Uterus (tissue), 3 donors: ENCODE measurements at regions not wholly inside any gene's neighbourhood (a gene's known extent, or its start where the extent isn't known, plus 50 kb on each side); places are given as distances from the start of the nearest gene placed in this dataset.

ENCODE experiments used
- DNase-seq, 2 donors: peaks; one replicate each; pipeline ENCODE4 v3.0.0-alpha.2; 2019 to 2020
- H3K27ac ChIP-seq, 2 donors: fragments of 200-600 bp; sonication (generic); 1 replicate in 1 of 2; 2 replicates in 1 of 2; pipeline ENCODE4 v1.5.1; 2016 to 2018
- H3K27me3 ChIP-seq, 2 donors: fragments of 200-600 bp; sonication (generic); one replicate each; pipeline ENCODE4 v1.5.1; 2018 to 2019; ENCODE audit warnings: control low read depth in 1 of 2
- H3K36me3 ChIP-seq, 2 donors: fragments of 200-600 bp; sonication (generic); one replicate each; pipeline ENCODE4 v1.5.1; 2019; ENCODE audit warnings: control low read depth in 1 of 2
- H3K4me1 ChIP-seq, 2 donors: fragments of 200-600 bp; sonication (generic); one replicate each; pipeline ENCODE4 v1.5.1; 2018 to 2019; ENCODE audit warnings: control low read depth in 1 of 2
- H3K4me3 ChIP-seq, 2 donors: fragments of 200-600 bp; sonication (generic); 1 replicate in 1 of 2; 2 replicates in 1 of 2; pipeline ENCODE4 v1.5.1; 2018 to 2019; ENCODE audit warnings: mild to moderate bottlenecking in 1 of 2
- H3K9me3 ChIP-seq, 2 donors: fragments of 200-600 bp; sonication (generic); one replicate each; pipeline ENCODE4 v1.5.1; 2019; ENCODE audit warnings: control low read depth in 1 of 2
- POLR2A ChIP-seq, 2 donors: fragments of 450-650 bp; IDR thresholded peaks; one replicate each; pipeline ENCODE4 v1.6.1; 2016; ENCODE audit warnings: antibody characterized with exemption in 2 of 2, mild to moderate bottlenecking in 1 of 2, moderate library complexity in 1 of 2
- intact Hi-C: fragments of 100-400 bp; cut with DNase I; formaldehyde crosslinking; loops from one replicate; pipeline ENCODE4 v1.15.1; 2023; ENCODE audit warnings: low total_unique reads
- TF ChIP-seq, protein P1 (sequence below), 4 experiments: fragments of 200-600 bp in 2 of 4; fragments of 450-650 bp in 2 of 4; sonication (generic) in 2 of 4; IDR thresholded peaks; one replicate each; pipeline ENCODE4 v1.5.1; 2016 to 2019; ENCODE audit warnings: antibody characterized with exemption in 4 of 4, mild to moderate bottlenecking in 2 of 4, moderate library complexity in 1 of 4
- donor health status: DM: yes; HTN: yes; CAD: no.

DNA sequence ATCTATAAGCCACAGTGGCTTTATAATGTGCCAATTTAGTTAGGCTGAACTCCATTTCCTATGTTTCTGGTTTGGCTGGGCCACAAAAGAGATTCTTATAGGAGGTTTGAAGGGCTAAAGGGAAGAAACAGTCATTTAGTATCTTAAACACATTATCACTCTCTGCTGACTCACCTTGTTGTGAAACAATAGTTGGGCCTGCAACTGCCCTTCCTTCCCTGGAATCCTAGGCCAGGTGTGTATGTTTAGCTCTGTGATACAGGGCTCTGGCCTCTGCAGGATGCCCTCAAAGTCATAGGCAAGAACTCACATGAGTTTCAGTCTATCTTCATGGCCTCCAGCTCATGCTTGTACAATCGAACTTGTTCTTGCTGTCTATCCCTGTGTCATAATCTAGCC, 400.0 kb upstream of the CELF4 start:
- H3K4me1 ChIP-seq: no peaks in the 10 kb centered on the region
- no peak overlapping the region for H3K27ac ChIP-seq
- H3K36me3 ChIP-seq: no peaks in the 10 kb centered on the region
- H3K4me3 ChIP-seq: no peak overlapping the region
- DNase-seq: no peak
- H3K27me3 ChIP-seq: no peaks in the 10 kb centered on the region
- no peaks in the 10 kb centered on the region for H3K9me3 ChIP-seq
- no peak for TF ChIP-seq POLR2A (IDR thresholded peaks at IDR 0.05)
- TF ChIP-seq, protein P1, sequence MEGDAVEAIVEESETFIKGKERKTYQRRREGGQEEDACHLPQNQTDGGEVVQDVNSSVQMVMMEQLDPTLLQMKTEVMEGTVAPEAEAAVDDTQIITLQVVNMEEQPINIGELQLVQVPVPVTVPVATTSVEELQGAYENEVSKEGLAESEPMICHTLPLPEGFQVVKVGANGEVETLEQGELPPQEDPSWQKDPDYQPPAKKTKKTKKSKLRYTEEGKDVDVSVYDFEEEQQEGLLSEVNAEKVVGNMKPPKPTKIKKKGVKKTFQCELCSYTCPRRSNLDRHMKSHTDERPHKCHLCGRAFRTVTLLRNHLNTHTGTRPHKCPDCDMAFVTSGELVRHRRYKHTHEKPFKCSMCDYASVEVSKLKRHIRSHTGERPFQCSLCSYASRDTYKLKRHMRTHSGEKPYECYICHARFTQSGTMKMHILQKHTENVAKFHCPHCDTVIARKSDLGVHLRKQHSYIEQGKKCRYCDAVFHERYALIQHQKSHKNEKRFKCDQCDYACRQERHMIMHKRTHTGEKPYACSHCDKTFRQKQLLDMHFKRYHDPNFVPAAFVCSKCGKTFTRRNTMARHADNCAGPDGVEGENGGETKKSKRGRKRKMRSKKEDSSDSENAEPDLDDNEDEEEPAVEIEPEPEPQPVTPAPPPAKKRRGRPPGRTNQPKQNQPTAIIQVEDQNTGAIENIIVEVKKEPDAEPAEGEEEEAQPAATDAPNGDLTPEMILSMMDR (IDR thresholded peaks at IDR 0.05): no peak
- intact Hi-C loops: no loop called here

DNA sequence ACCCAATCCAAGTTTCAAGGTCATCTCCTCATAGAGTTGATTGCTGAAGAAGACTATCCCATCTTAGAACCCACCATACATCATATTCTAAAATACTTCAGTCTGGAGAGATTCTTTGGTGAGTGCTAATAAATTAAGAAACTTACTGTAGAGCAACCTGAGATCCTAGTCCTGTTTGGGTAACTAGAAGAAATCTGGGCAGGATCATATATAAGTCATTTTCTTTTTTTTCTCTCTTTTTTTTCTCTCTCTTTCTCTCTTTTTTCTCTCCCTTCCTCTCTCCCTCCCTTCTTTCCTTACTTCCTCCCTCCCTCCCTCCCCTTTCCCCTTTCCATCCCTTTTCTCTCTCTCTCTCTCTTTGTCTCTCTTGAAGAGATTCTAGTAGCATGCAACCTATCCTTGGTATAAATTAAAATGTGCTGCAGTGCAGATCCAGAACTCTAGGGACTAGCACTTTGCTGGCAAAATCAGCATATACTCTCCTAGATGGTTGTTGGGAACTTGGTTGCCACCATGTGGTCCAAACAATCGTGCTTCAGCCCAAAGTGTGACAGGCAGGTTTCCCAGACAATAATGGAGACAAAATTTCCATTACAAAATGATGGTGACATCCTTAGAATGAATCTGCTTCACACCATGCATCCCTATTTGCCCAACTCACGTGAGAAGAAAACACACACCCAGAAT, 399.4 kb upstream of the CELF4 start:
- no peak overlapping the region for H3K27ac ChIP-seq
- TF ChIP-seq, protein P1 (IDR thresholded peaks at IDR 0.05): no peak
- no peak for TF ChIP-seq POLR2A (IDR thresholded peaks at IDR 0.05)
- intact Hi-C loops: no loop called here
- H3K36me3 ChIP-seq: no peaks in the 10 kb centered on the region
- H3K9me3 ChIP-seq: no peaks in the 10 kb centered on the region
- no peaks in the 10 kb centered on the region for H3K27me3 ChIP-seq
- H3K4me3 ChIP-seq: no peak overlapping the region
- no peaks in the 10 kb centered on the region for H3K4me1 ChIP-seq
- no peak for DNase-seq

DNA sequence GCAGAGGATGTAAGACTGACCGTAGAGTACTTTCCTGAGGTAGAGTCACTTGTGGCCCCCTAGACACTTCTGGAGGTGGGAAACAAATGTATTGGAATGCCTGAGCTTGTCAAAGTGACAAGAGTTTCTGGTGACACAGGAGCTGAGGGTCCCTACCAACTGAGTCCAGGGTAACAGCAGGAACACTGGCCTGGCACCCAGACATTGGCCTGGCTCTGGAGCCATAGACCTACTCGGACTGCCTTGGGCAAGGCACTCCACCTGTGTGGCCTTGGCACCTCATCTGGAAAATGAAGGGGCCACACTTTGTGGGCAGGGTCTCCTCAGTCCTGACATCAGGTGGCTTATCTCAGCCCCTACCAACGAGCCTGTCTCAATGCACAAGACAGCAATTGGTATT, 398.2 kb upstream of the CELF4 start:
- Histone ChIP-seq H3K36me3 (no peaks in the 10 kb centered on the region), H3K9me3 (no peaks in the 10 kb centered on the region), H3K27ac (no peak overlapping the region), H3K27me3 (no peaks in the 10 kb centered on the region), H3K4me3 (no peak overlapping the region), H3K4me1 (no peaks in the 10 kb centered on the region)
- intact Hi-C loops: no loop called here
- DNase-seq: no peak
- no peak for TF ChIP-seq POLR2A (IDR thresholded peaks at IDR 0.05)
- TF ChIP-seq, protein P1 (IDR thresholded peaks at IDR 0.05): no peak

DNA sequence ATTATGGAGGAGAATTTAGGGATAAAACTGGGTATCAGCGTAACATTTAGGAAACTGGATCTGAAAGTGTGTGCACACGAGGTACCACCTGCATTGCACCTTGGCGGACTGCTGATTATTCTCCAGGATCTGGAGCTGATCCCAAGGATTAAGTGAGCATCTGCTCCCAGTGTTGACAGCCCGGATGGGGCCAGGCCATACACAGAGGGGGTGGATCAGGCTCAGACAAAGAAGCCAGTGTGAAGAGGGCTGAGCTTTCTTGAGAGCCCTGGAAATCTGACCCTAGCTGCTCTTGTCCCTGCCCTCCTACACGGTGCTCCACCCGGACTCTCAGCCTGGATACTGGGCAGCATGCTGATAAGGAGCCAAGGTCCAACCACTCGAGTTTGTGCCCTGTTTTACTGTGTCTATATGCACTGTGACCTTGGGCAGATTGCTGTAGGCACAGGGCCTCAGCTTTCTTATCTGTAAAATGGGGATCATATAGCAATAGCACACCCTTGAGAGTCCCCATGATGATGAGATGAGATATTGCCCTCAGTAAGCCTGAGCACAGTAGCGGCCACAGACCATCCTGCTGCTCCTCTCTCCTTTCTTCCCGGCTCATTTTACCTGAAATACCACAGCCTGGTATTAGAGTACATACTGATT, 396.8 kb upstream of the CELF4 start:
- no peaks in the 10 kb centered on the region for H3K4me1 ChIP-seq
- H3K36me3 ChIP-seq: no peaks in the 10 kb centered on the region
- no peak overlapping the region for H3K27ac ChIP-seq
- intact Hi-C loops: no loop called here
- DNase-seq: no peak
- no peaks in the 10 kb centered on the region for H3K27me3 ChIP-seq
- TF ChIP-seq, protein P1 (IDR thresholded peaks at IDR 0.05): no peak
- no peak for TF ChIP-seq POLR2A (IDR thresholded peaks at IDR 0.05)
- H3K9me3 ChIP-seq: no peaks in the 10 kb centered on the region
- H3K4me3 ChIP-seq: no peak overlapping the region

DNA sequence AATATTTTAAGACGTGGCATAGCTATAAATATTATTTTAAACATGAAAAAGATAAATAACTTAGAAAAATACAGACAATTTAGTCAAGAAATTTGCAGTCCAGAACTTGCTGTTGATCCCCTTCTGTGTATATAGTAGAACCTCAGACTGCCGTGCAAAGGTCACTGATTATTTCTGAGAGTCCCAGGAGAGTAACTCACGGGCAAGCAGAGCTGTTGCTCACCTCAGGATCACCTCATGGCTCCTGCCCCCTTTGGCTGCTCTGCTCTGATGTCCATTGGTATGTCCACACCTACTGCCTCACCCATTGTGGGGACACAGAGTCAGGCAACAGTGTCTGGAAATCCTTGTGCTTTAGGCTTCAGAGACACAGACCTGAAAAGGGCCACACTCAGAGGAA, 392.9 kb upstream of the CELF4 start:
- Histone ChIP-seq H3K27me3 (no peaks in the 10 kb centered on the region), H3K4me1 (no peaks in the 10 kb centered on the region), H3K27ac (no peak overlapping the region), H3K36me3 (no peaks in the 10 kb centered on the region), H3K4me3 (no peak overlapping the region), H3K9me3 (no peaks in the 10 kb centered on the region)
- DNase-seq: no peak
- TF ChIP-seq POLR2A (IDR thresholded peaks at IDR 0.05): no peak
- TF ChIP-seq, protein P1 (IDR thresholded peaks at IDR 0.05): no peak
- intact Hi-C loops: no loop called here
